Ishikawa (cell line): ENCODE measurements at regions not wholly inside any gene's neighbourhood (a gene's known extent, or its start where the extent isn't known, plus 50 kb on each side); places are given as distances from the start of the nearest gene placed in this dataset.

Source experiments
- EGR1 ChIP-seq: IDR thresholded peaks from 2 replicates; pipeline ENCODE4 v1.6.1; 2012
- RAD21 ChIP-seq: IDR thresholded peaks from 2 replicates; pipeline ENCODE4 v1.6.1; 2012; ENCODE audit warnings: low read depth
- REST ChIP-seq: IDR thresholded peaks from 2 replicates; pipeline ENCODE4 v1.6.1; 2012; ENCODE audit warnings: low read depth, mild to moderate bottlenecking

- TF ChIP-seq REST (no peak), EGR1 (no peak), RAD21 (no peak)
Observed at GRCh38 chr3:20546636-20547035, 360.6 kb upstream of the SGO1 start.
